SK-N-MC (cell line): ENCODE measurements at regions not wholly inside any gene's neighbourhood (a gene's known extent, or its start where the extent isn't known, plus 50 kb on each side); places are given as distances from the start of the nearest gene placed in this dataset.

ENCODE experiments used
- EZH2 ChIP-seq: fragments of 200-600 bp; sonication (generic); IDR thresholded peaks from one replicate; pipeline ENCODE4 v1.6.1; 2017; ENCODE audit warnings: antibody characterized with exemption
- POLR2AphosphoS5 ChIP-seq: IDR thresholded peaks from 2 replicates; pipeline ENCODE4 v1.6.1; 2012; ENCODE audit warnings: mild to moderate bottlenecking, low read depth, low read length, borderline replicate concordance

GRCh38 chr15:97652041-97652440 lies 308.5 kb upstream of the ARRDC4 start:
- TF ChIP-seq EZH2: no peak
- TF ChIP-seq POLR2AphosphoS5: no peak
